ENCODE measurements at regions not wholly inside any gene's neighbourhood (a gene's known extent, or its start where the extent isn't known, plus 50 kb on each side); places are given as distances from the start of the nearest gene placed in this dataset.

GRCh38 chr17:12596961-12597360 is 68.7 kb upstream of the MYOCD start:
- TF ChIP-seq CTCF (IDR thresholded peaks at IDR 0.05) (no peak), EZH2 (IDR thresholded peaks at IDR 0.05) (no peak), EZH2phosphoT487 (IDR thresholded peaks at IDR 0.05) (no peak)

All from neural progenitor cell (in vitro differentiated cells).